ENCODE measurements at regions not wholly inside any gene's neighbourhood (a gene's known extent, or its start where the extent isn't known, plus 50 kb on each side); places are given as distances from the start of the nearest gene placed in this dataset.

DNA sequence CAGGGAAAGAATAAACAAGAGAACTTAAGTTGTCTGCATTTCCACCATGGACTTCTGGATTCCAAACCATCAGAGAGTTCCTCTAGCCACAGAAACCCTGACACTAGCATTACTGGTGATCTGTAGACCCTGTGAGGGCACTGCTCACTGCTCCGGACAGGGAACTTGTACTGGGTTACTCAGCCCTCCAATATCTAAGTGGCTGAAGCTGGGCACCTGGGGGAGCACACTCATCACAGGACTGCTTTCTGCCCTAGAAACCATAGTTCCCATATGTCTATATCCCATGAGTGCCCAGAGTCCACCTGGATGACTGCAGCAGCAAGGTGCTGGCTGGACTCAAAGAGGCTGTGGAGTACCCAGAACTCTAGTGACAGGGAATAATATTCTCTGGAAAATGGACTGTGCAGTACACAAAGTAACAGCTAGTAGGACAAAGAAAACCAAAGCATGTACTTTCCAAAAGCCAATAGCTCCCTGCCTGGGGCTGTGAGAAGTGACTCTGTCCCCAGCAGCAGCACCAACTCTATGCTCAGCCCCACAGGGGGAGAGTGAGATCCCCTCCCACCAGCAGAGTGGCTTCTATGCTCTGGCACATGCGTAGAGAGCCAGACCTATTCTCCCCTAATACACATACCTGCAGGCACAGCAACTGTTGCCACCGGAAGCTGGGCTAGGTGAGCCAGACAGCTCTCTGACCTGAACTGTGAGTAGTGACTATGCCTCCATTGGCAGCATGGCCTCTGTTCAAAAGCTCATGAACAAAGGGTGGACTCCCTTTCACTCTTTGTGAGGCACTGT is 472.9 kb upstream of the FTMT start:
- Histone ChIP-seq H3K9me3 (replicated peaks) (no peaks in the 10 kb centered on the region), H3K27me3 (replicated peaks) (no peaks in the 10 kb centered on the region), H3K27ac (no peak overlapping the region), H3K4me1 (replicated peaks) (no peaks in the 10 kb centered on the region), H3K4me3 (no peak overlapping the region), H3K36me3 (no peaks in the 10 kb centered on the region)
- no peak for DNase-seq (ENCODE audit: low read depth in 1 of 2, low spot score in 2 of 2)

DNA sequence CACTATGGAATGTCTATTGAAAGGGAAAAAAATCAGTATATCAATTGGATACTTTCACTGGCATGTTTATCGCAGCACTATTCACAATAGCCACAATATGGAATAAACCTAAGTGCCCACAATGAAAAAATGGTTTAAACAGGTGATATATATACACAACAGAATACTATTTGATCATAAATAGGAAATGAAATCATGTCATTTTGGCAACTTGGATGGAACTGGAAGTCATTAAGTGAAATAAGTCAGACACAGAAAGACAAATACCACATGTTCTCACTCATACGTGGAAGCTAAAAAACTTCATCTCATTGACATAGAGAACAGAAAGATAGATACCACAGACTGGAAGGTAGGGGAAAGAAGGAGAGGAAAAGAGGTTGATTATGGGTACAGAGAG is 471.6 kb upstream of the FTMT start:
- no peak for DNase-seq (ENCODE audit: low read depth in 1 of 2, low spot score in 2 of 2)
- H3K36me3 ChIP-seq = no peaks in the 10 kb centered on the region
- H3K4me1 ChIP-seq (replicated peaks) = no peaks in the 10 kb centered on the region
- no peak overlapping the region for H3K27ac ChIP-seq
- no peaks in the 10 kb centered on the region for H3K9me3 ChIP-seq (replicated peaks)
- H3K4me3 ChIP-seq = no peak overlapping the region
- H3K27me3 ChIP-seq (replicated peaks) = no peaks in the 10 kb centered on the region

- Histone ChIP-seq H3K27ac (no peak overlapping the region), H3K4me1 (replicated peaks) (no peaks in the 10 kb centered on the region), H3K27me3 (replicated peaks) (no peaks in the 10 kb centered on the region), H3K4me3 (no peak overlapping the region), H3K36me3 (no peaks in the 10 kb centered on the region), H3K9me3 (replicated peaks) (no peaks in the 10 kb centered on the region)
- DNase-seq (ENCODE audit: low read depth in 1 of 2, low spot score in 2 of 2) = no peak
Measured at GRCh38 chr5:121384359-121384758, 467.3 kb upstream of the FTMT start.

- DNase-seq (ENCODE audit: low read depth in 1 of 2, low spot score in 2 of 2) = no peak
- no peaks in the 10 kb centered on the region for H3K4me1 ChIP-seq (replicated peaks)
- H3K4me3 ChIP-seq = no peak overlapping the region
- H3K27ac ChIP-seq = no peak overlapping the region
- no peaks in the 10 kb centered on the region for H3K36me3 ChIP-seq
- no peaks in the 10 kb centered on the region for H3K9me3 ChIP-seq (replicated peaks)
- H3K27me3 ChIP-seq (replicated peaks) = no peaks in the 10 kb centered on the region
Measured at GRCh38 chr5:121386334-121386733, 465.3 kb upstream of the FTMT start.

DNA sequence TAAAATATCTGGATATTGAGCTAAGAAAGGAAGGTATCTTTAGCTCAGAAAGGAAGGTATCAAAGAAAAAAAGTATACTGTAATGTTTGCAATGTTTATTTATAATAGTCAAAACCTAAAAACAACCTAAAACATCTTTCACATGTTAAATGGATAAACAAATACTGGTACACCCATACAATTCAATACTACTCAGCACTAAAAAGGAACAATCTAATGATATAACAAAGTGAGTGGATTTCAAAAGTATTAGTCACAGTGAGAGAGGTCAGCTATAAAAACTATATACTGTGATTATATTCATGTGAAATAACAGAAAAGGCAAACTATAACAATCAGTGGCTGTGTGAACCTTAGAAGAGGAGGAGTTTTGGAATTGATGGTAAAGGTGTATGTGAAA is 455.0 kb upstream of the FTMT start:
- H3K27ac ChIP-seq = no peak overlapping the region
- no peaks in the 10 kb centered on the region for H3K9me3 ChIP-seq (replicated peaks)
- no peaks in the 10 kb centered on the region for H3K27me3 ChIP-seq (replicated peaks)
- no peak overlapping the region for H3K4me3 ChIP-seq
- H3K4me1 ChIP-seq (replicated peaks) = no peaks in the 10 kb centered on the region
- no peak for DNase-seq (ENCODE audit: low read depth in 1 of 2, low spot score in 2 of 2)
- no peaks in the 10 kb centered on the region for H3K36me3 ChIP-seq

DNA sequence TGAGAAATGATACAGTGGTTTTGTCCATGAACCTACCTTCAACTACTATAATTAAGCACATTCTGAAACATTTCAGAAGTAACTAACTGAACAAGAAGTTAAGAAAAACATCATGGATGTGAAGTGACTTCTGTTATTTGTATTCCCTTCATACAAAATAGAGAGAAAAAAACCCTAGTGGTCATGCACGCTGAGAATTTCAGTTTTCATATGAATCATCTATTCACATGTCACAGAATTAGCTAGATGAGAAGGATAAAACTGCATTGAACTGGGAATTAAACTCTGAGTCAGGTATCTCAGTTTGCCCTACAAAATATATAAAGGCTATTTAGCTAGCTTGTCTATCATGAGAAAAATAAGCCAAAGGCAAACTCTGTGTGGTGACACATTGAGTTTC is 451.8 kb upstream of the FTMT start:
- no peak for DNase-seq (ENCODE audit: low read depth in 1 of 2, low spot score in 2 of 2)
- no peaks in the 10 kb centered on the region for H3K9me3 ChIP-seq (replicated peaks)
- H3K4me1 ChIP-seq (replicated peaks) = no peaks in the 10 kb centered on the region
- no peak overlapping the region for H3K4me3 ChIP-seq
- H3K27ac ChIP-seq = no peak overlapping the region
- no peaks in the 10 kb centered on the region for H3K27me3 ChIP-seq (replicated peaks)
- no peaks in the 10 kb centered on the region for H3K36me3 ChIP-seq

GRCh38 chr5:121408778-121409177 is 442.9 kb upstream of the FTMT start:
- no peak overlapping the region for H3K4me3 ChIP-seq
- H3K36me3 ChIP-seq = no peaks in the 10 kb centered on the region
- H3K27me3 ChIP-seq (replicated peaks) = no peaks in the 10 kb centered on the region
- DNase-seq (ENCODE audit: low read depth in 1 of 2, low spot score in 2 of 2) = no peak
- no peaks in the 10 kb centered on the region for H3K9me3 ChIP-seq (replicated peaks)
- H3K27ac ChIP-seq = no peak overlapping the region
- no peaks in the 10 kb centered on the region for H3K4me1 ChIP-seq (replicated peaks)

GRCh38 chr5:121415270-121415669 is 436.4 kb upstream of the FTMT start:
- H3K9me3 ChIP-seq (replicated peaks) = no peaks in the 10 kb centered on the region

DNA sequence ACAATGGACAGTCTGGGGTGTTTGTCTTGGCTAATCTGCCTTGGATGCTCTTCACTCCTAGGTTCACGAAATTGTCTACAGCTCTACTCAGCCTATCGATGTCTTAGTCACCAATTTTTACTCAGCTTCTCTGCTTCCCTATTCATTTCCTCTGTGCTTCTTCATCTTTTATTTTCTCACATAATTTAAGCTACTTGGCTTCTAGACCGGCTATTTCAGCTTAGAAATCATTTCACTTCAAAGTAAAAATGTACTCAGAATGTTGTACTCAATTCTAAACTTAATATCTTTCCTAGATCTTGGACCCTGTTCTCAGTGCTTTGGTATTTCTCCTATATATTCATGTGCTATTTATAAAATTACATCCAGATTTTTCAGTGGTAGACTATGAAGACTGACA is 430.0 kb upstream of the FTMT start:
- Histone ChIP-seq H3K27me3 (replicated peaks) (no peaks in the 10 kb centered on the region; the same call in 1 of the 2 replicates), H3K27ac (no peak overlapping the region), H3K9me3 (replicated peaks) (no peaks in the 10 kb centered on the region), H3K36me3 (no peaks in the 10 kb centered on the region), H3K4me3 (no peak overlapping the region), H3K4me1 (replicated peaks) (no peaks in the 10 kb centered on the region)
- DNase-seq (ENCODE audit: low read depth in 1 of 2, low spot score in 2 of 2) = no peak

More at GRCh38 chr5:121415270-121415669, 436.4 kb upstream of the FTMT start:
- no peak overlapping the region for H3K27ac ChIP-seq
- no peaks in the 10 kb centered on the region for H3K4me1 ChIP-seq (replicated peaks)
- DNase-seq (ENCODE audit: low read depth in 1 of 2, low spot score in 2 of 2) = no peak
- H3K36me3 ChIP-seq = no peaks in the 10 kb centered on the region
- H3K27me3 ChIP-seq (replicated peaks) = no peaks in the 10 kb centered on the region
- no peak overlapping the region for H3K4me3 ChIP-seq

DNA sequence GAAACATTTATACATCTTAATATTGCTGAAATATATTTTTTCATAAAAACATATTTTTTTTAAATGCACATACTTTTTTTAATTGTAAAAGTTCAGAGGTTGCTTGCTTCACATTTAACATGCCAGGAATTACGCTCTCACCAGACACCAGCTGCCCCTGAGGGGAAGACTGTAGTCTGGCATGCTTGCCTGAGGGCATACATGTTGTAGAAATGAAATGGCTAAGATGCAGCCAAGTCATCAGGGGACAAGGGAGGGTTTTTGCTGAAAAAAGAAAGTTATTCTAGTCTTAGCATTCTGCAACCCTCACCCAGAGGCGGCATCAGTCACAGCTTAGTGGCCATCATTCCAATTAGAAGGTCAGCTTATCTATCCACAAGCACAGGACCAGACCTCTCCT is 426.7 kb upstream of the FTMT start:
- Histone ChIP-seq H3K4me1 (replicated peaks) (no peaks in the 10 kb centered on the region), H3K27me3 (replicated peaks) (no peaks in the 10 kb centered on the region; the same call in 1 of the 2 replicates), H3K36me3 (no peaks in the 10 kb centered on the region), H3K27ac (no peak overlapping the region), H3K4me3 (no peak overlapping the region), H3K9me3 (replicated peaks) (no peaks in the 10 kb centered on the region)
- no peak for DNase-seq (ENCODE audit: low read depth in 1 of 2, low spot score in 2 of 2)

- H3K9me3 ChIP-seq (replicated peaks) = no peaks in the 10 kb centered on the region
- H3K27me3 ChIP-seq (replicated peaks) = no peaks in the 10 kb centered on the region; the same call in 1 of the 2 replicates
- no peak overlapping the region for H3K27ac ChIP-seq
- DNase-seq (ENCODE audit: low read depth in 1 of 2, low spot score in 2 of 2) = no peak
- H3K4me3 ChIP-seq = no peak overlapping the region
- H3K4me1 ChIP-seq (replicated peaks) = no peaks in the 10 kb centered on the region
- H3K36me3 ChIP-seq = no peaks in the 10 kb centered on the region
Measured at GRCh38 chr5:121426153-121426552, 425.5 kb upstream of the FTMT start.

DNA sequence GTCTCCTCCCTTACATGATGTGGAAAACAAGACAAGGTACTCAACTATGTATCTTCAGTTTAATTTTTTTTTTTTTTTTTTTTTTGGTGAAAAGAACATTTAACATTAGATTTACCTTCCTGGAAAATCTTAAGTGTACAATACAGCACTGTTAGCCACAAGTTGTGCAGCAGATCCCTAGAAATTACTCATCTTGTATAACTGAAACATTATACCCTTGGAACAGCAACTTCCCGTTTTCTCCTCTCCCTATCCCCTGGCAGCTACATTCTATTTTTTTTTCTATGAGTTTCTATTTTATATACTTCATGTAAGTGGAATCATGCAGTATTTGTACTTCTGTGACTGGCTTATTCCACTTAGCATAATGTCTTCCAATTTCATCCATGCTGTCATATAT is 421.9 kb upstream of the FTMT start:
- Histone ChIP-seq H3K27me3 (replicated peaks) (no peaks in the 10 kb centered on the region), H3K36me3 (no peaks in the 10 kb centered on the region), H3K4me3 (no peak overlapping the region), H3K4me1 (replicated peaks) (no peaks in the 10 kb centered on the region), H3K9me3 (replicated peaks) (no peaks in the 10 kb centered on the region), H3K27ac (no peak overlapping the region)
- no peak for DNase-seq (ENCODE audit: low read depth in 1 of 2, low spot score in 2 of 2)

DNA sequence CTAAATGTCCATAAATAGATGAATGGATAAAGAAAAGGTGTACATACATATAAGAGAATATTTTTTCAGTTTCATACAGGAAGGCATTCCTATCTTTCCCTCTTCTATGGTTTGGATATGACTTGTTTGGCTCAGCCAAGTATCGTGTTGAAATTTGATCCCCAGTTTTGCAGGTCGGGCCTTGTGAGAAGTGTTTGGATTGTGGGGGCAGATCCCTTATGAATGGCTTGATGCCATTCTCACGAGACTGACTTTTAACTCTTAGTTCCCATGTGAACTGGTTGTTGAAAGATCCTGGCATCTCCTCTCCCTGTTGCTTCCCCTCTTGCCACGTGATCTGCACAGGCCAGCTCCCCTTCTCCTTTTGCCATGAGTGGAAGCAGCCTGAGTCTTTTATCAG is 421.1 kb upstream of the FTMT start:
- H3K27ac ChIP-seq = no peak overlapping the region
- no peaks in the 10 kb centered on the region for H3K36me3 ChIP-seq
- no peaks in the 10 kb centered on the region for H3K4me1 ChIP-seq (replicated peaks)
- H3K27me3 ChIP-seq (replicated peaks) = no peaks in the 10 kb centered on the region
- no peak for DNase-seq (ENCODE audit: low read depth in 1 of 2, low spot score in 2 of 2)
- no peaks in the 10 kb centered on the region for H3K9me3 ChIP-seq (replicated peaks)
- H3K4me3 ChIP-seq = no peak overlapping the region

DNA sequence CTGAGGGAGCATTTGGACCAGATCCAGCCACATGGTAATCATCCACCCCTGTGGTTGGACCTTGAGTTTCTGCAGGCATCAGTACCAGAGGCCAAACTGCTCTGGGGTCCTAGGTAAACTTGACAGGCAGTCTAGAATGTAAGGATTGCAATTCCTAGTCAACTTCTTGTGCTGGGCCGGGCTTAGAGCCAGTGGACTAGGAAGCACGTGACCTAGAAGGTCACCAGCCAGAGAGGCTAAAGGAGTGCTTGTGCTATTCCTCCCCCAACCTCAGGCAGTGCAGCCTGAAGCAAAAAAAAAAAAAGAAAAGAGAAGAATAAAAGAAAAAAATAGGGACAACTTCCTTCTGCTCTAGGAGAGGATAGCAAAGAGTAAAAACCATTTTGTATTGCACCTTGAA is 406.2 kb upstream of the FTMT start:
- no peaks in the 10 kb centered on the region for H3K27me3 ChIP-seq (replicated peaks)
- H3K4me3 ChIP-seq = no peak overlapping the region
- H3K36me3 ChIP-seq = no peaks in the 10 kb centered on the region
- no peak overlapping the region for H3K27ac ChIP-seq
- H3K9me3 ChIP-seq (replicated peaks) = no peaks in the 10 kb centered on the region
- no peaks in the 10 kb centered on the region for H3K4me1 ChIP-seq (replicated peaks)
- no peak for DNase-seq (ENCODE audit: low read depth in 1 of 2, low spot score in 2 of 2)

- Histone ChIP-seq H3K4me3 (no peak overlapping the region), H3K9me3 (replicated peaks) (no peaks in the 10 kb centered on the region), H3K4me1 (replicated peaks) (no peaks in the 10 kb centered on the region), H3K36me3 (no peaks in the 10 kb centered on the region), H3K27me3 (replicated peaks) (0 out of 2 replicates have a peak, but pooled peaks cover 3% of the 10 kb centered on the region), H3K27ac (no peak overlapping the region)
- no peak for DNase-seq (ENCODE audit: low read depth in 1 of 2, low spot score in 2 of 2)
Measured at GRCh38 chr5:121462441-121462840, 389.2 kb upstream of the FTMT start.
